CD4-positive, alpha-beta T cell (primary cell): ENCODE measurements at regions not wholly inside any gene's neighbourhood (a gene's known extent, or its start where the extent isn't known, plus 50 kb on each side); places are given as distances from the start of the nearest gene placed in this dataset.
"Not testable (repeated sequence)": the region's sequence is repeated elsewhere in the genome, so short reads cannot be mapped to it uniquely, and the experiment has no call there.

Experiments
- ATAC-seq: fragments of 200-7000 bp; cut with Tn5 transposase; one replicate; pipeline ENCODE4 v1.10.0; 2022; ENCODE audit warnings: mild to moderate bottlenecking; ENCODE audit not compliant: poor library complexity
- CTCF ChIA-PET: fragments of 350-600 bp; sonication (Branson Sonifier 250); formaldehyde crosslinking; loops from one replicate; lab custom pipeline; 2021; ENCODE audit warnings: antibody characterized with exemption, inconsistent platforms; lab: Charles Lee
- POLR2A ChIA-PET: fragments of 350-600 bp; sonication (Branson Sonifier 250); formaldehyde crosslinking; loops from one replicate; lab custom pipeline; 2021; ENCODE audit warnings: antibody characterized with exemption, inconsistent platforms; lab: Charles Lee
- DNase-seq, 14 experiments: peaks; one replicate each; pipeline ENCODE4 v3.0.0-alpha.2; 2013 to 2020; ENCODE audit warnings: mixed read lengths in 2 of 14
- H3K27ac ChIP-seq, 2 donors: one replicate each; pipeline versions ENCODE4 v1.5.1 to v1.7.0; 2013; ENCODE audit warnings: low read length in 2 of 2, low read depth in 1 of 2, mild to moderate bottlenecking in 1 of 2
- H3K27me3 ChIP-seq, 2 experiments: 1 replicate in 1 of 2; 2 replicates in 1 of 2; pipeline versions ENCODE4 v1.6.1 to v1.7.0; 2013; ENCODE audit warnings: low read length in 2 of 2, control low read depth in 1 of 2, mild to moderate bottlenecking in 1 of 2, moderate library complexity in 1 of 2; ENCODE audit not compliant: insufficient read depth in 2 of 2, control insufficient read depth in 1 of 2
- H3K36me3 ChIP-seq: one replicate; pipeline ENCODE4 v1.6.1; 2013; ENCODE audit warnings: low read length, control low read depth; ENCODE audit not compliant: insufficient read depth
- H3K4me1 ChIP-seq: one replicate; pipeline ENCODE4 v1.6.1; 2013; ENCODE audit warnings: low read length, control low read depth; ENCODE audit not compliant: insufficient read depth
- H3K4me3 ChIP-seq: one replicate; pipeline ENCODE4 v1.5.1; 2013; ENCODE audit warnings: mild to moderate bottlenecking, low read length, moderate library complexity
- H3K9me3 ChIP-seq, 2 experiments: 1 replicate in 1 of 2; 2 replicates in 1 of 2; pipeline versions ENCODE4 v1.6.1 to v1.7.0; 2013; ENCODE audit warnings: low read length in 2 of 2, mild to moderate bottlenecking in 2 of 2, control low read depth in 1 of 2, moderate library complexity in 1 of 2; ENCODE audit not compliant: control insufficient read depth in 1 of 2, insufficient read depth in 1 of 2
- H3K27ac Mint-ChIP-seq: one replicate; pipeline ENCODE4 v1.8.0; 2020; ENCODE audit warnings: mixed read lengths
- H3K27me3 Mint-ChIP-seq: one replicate; pipeline ENCODE4 v1.8.0; 2021; ENCODE audit warnings: mixed read lengths
- H3K36me3 Mint-ChIP-seq: one replicate; pipeline ENCODE4 v1.8.0; 2021; ENCODE audit warnings: low read depth, mixed read lengths
- H3K4me1 Mint-ChIP-seq: one replicate; pipeline ENCODE4 v1.8.0; 2021; ENCODE audit warnings: low read depth, mixed read lengths
- H3K4me3 Mint-ChIP-seq: one replicate; pipeline ENCODE4 v1.8.0; 2020; ENCODE audit warnings: mild to moderate bottlenecking, mixed read lengths
- H3K9me3 Mint-ChIP-seq: one replicate; pipeline ENCODE4 v1.8.0; 2020; ENCODE audit warnings: mixed read lengths
- intact Hi-C, 2 experiments: fragments of 100-400 bp; cut with DNase I in 1 of 2; cut with micrococcal nuclease in 1 of 2; formaldehyde crosslinking; loops; one replicate each; pipeline versions ENCODE4 v1.15.1 to v1.9.0; 2023 to 2025; cut with DNase I, micrococcal nuclease
- TF ChIP-seq, protein P1 (sequence below): fragments of 200-600 bp; IDR thresholded peaks from one replicate; pipeline ENCODE4 v1.8.0; 2022; ENCODE audit warnings: antibody characterized with exemption, mild to moderate bottlenecking

GRCh38 chr9:65426231-65426630 lies 141.2 kb upstream of the FOXD4L5 start:
- no peak for ATAC-seq
- no peak overlapping the region for H3K27ac ChIP-seq
- TF ChIP-seq, protein P1, sequence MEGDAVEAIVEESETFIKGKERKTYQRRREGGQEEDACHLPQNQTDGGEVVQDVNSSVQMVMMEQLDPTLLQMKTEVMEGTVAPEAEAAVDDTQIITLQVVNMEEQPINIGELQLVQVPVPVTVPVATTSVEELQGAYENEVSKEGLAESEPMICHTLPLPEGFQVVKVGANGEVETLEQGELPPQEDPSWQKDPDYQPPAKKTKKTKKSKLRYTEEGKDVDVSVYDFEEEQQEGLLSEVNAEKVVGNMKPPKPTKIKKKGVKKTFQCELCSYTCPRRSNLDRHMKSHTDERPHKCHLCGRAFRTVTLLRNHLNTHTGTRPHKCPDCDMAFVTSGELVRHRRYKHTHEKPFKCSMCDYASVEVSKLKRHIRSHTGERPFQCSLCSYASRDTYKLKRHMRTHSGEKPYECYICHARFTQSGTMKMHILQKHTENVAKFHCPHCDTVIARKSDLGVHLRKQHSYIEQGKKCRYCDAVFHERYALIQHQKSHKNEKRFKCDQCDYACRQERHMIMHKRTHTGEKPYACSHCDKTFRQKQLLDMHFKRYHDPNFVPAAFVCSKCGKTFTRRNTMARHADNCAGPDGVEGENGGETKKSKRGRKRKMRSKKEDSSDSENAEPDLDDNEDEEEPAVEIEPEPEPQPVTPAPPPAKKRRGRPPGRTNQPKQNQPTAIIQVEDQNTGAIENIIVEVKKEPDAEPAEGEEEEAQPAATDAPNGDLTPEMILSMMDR: no peak
- CTCF ChIA-PET: no interaction called here
- no peak overlapping the region for H3K4me3 ChIP-seq
- POLR2A ChIA-PET: no interaction called here
- no peaks in the 10 kb centered on the region for H3K27me3 ChIP-seq
- H3K36me3 ChIP-seq: no peaks in the 10 kb centered on the region
- no peak for DNase-seq
- no peak overlapping the region for H3K27ac Mint-ChIP-seq
- H3K36me3 Mint-ChIP-seq: no peaks in the 10 kb centered on the region
- peaks cover 15% of the 10 kb centered on the region for H3K9me3 Mint-ChIP-seq
- no peaks in the 10 kb centered on the region for H3K27me3 Mint-ChIP-seq
- peaks cover 26 to 85% of the 10 kb centered on the region in 2 experiments for H3K9me3 ChIP-seq
- intact Hi-C loops: no loop called here
- no peak overlapping the region for H3K4me3 Mint-ChIP-seq
- no peaks in the 10 kb centered on the region for H3K4me1 Mint-ChIP-seq
- H3K4me1 ChIP-seq: no peaks in the 10 kb centered on the region

- H3K4me3 Mint-ChIP-seq, H3K27me3 Mint-ChIP-seq, H3K27ac Mint-ChIP-seq, intact Hi-C loops, DNase-seq, H3K4me3 ChIP-seq, H3K27ac ChIP-seq, H3K36me3 ChIP-seq, H3K27me3 ChIP-seq, H3K4me1 ChIP-seq, H3K4me1 Mint-ChIP-seq, CTCF ChIA-PET, ATAC-seq, POLR2A ChIA-PET, H3K36me3 Mint-ChIP-seq: not testable (repeated sequence)
- peaks cover 22 to 80% of the 10 kb centered on the region in 2 experiments for H3K9me3 ChIP-seq
- H3K9me3 Mint-ChIP-seq: peaks cover 16% of the 10 kb centered on the region
Observed at GRCh38 chr9:65425183-65425582, 140.2 kb upstream of the FOXD4L5 start.

- H3K9me3 Mint-ChIP-seq: peaks cover 16% of the 10 kb centered on the region
Observed at GRCh38 chr9:65424437-65424984, 139.5 kb upstream of the FOXD4L5 start.

GRCh38 chr9:65423691-65424436 lies 138.9 kb upstream of the FOXD4L5 start:
- H3K36me3 Mint-ChIP-seq, H3K4me1 ChIP-seq, H3K27me3 ChIP-seq, CTCF ChIA-PET, H3K4me1 Mint-ChIP-seq, H3K4me3 ChIP-seq, H3K4me3 Mint-ChIP-seq, intact Hi-C loops, H3K36me3 ChIP-seq, H3K27me3 Mint-ChIP-seq, H3K27ac Mint-ChIP-seq, H3K27ac ChIP-seq, ATAC-seq, DNase-seq, POLR2A ChIA-PET: not testable (repeated sequence)
- peaks cover 18 to 66% of the 10 kb centered on the region in 2 experiments for H3K9me3 ChIP-seq
- peaks cover 16% of the 10 kb centered on the region for H3K9me3 Mint-ChIP-seq

More at GRCh38 chr9:65424437-65424984, 139.5 kb upstream of the FOXD4L5 start:
- H3K27me3 Mint-ChIP-seq, H3K27me3 ChIP-seq, intact Hi-C loops, H3K27ac Mint-ChIP-seq, ATAC-seq, H3K36me3 ChIP-seq, H3K4me3 Mint-ChIP-seq, DNase-seq, CTCF ChIA-PET, H3K4me1 Mint-ChIP-seq, POLR2A ChIA-PET, H3K36me3 Mint-ChIP-seq, H3K4me3 ChIP-seq, H3K4me1 ChIP-seq, H3K27ac ChIP-seq: not testable (repeated sequence)
- H3K9me3 ChIP-seq: peaks cover 18 to 73% of the 10 kb centered on the region in 2 experiments

GRCh38 chr9:65422966-65423690 lies 138.1 kb upstream of the FOXD4L5 start:
- peaks cover 18 to 63% of the 10 kb centered on the region in 2 experiments for H3K9me3 ChIP-seq
- DNase-seq, H3K36me3 Mint-ChIP-seq, CTCF ChIA-PET, H3K4me1 ChIP-seq, H3K27ac Mint-ChIP-seq, H3K27me3 Mint-ChIP-seq, H3K36me3 ChIP-seq, POLR2A ChIA-PET, ATAC-seq, H3K4me3 Mint-ChIP-seq, intact Hi-C loops, H3K4me3 ChIP-seq, H3K4me1 Mint-ChIP-seq, H3K27ac ChIP-seq, H3K27me3 ChIP-seq: not testable (repeated sequence)
- peaks cover 20% of the 10 kb centered on the region for H3K9me3 Mint-ChIP-seq

DNA sequence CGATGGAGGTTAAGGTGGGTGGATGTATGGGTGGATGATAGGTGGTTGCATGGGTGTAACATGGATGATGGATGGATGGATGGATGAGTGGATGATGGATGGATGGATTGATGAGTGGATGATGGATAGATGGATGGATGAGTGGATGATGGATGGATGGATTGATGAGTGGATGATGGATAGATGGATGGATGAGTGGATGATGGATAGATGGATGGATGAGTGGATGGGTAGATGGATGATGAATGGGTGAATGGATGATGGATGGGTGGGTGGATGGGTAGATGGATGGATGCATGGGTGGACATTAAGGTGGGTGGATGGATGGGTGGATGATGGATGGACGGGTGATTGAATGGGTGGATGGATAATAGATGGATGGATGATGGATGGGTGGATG lies 136.5 kb upstream of the FOXD4L5 start:
- ATAC-seq, DNase-seq, H3K27me3 ChIP-seq, H3K4me1 Mint-ChIP-seq, H3K27me3 Mint-ChIP-seq, H3K36me3 ChIP-seq, H3K4me3 ChIP-seq, H3K4me1 ChIP-seq, POLR2A ChIA-PET, H3K4me3 Mint-ChIP-seq, H3K27ac Mint-ChIP-seq, CTCF ChIA-PET, H3K36me3 Mint-ChIP-seq, H3K27ac ChIP-seq, intact Hi-C loops: not testable (repeated sequence)
- peaks cover 22% of the 10 kb centered on the region for H3K9me3 Mint-ChIP-seq
- peaks cover 15 to 46% of the 10 kb centered on the region in 2 experiments for H3K9me3 ChIP-seq
